ENCODE measurements at regions not wholly inside any gene's neighbourhood (a gene's known extent, or its start where the extent isn't known, plus 50 kb on each side); places are given as distances from the start of the nearest gene placed in this dataset.

DNA sequence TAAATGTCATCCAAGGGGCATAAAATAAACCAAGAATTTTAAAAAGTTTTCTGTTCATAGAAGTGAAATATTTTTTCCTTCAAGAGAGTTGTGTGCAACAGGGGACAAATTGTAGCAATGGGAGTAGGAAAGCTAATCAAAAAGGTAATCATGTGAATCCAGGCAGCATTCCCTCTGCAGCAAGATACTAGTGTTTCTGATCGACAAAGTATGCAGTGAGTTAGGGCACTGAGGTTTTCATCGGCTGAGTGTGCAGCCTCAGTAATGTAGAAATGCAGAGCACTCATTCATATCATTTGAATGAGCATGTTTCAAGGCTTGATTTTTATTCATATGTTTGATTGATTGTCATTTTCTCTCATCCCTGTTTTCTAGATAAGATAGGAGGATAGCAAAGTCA lies 321.7 kb downstream of the PCDH7 start:
- peak overlapping the region in 1 of 3 experiments; percentile 86; a peak in 2 of 7 replicates for H3K27ac Mint-ChIP-seq
- H3K4me1 Mint-ChIP-seq: peaks cover 46 to 49% of the 10 kb centered on the region in 2 experiments
- no peak overlapping the region for H3K18ac ChIP-seq (ENCODE audit: insufficient read length, low read depth, low read length)
- H2AFZ ChIP-seq (ENCODE audit: low read length): no peak overlapping the region
- H3K56ac ChIP-seq (ENCODE audit: insufficient read length, low read depth, low read length): no peak overlapping the region
- H3K4me2 ChIP-seq (ENCODE audit: insufficient read depth, insufficient read length, low read length): no peak overlapping the region
- no peak overlapping the region for H3K4me3 Mint-ChIP-seq
- no peaks in the 10 kb centered on the region; a peak in 1 of 5 replicates for H3K9me3 Mint-ChIP-seq
- H3K79me2 ChIP-seq (ENCODE audit: insufficient read depth, low read length): no peaks in the 10 kb centered on the region
- H3K79me1 ChIP-seq (ENCODE audit: insufficient read depth, low read depth, low read length, poor library complexity, severe bottlenecking): no peaks in the 10 kb centered on the region
- no peak overlapping the region for H2AK5ac ChIP-seq (ENCODE audit: insufficient read length, low read length)
- H2BK15ac ChIP-seq (ENCODE audit: low read depth, low read length): no peak overlapping the region
- no CpG with 5 or more reads among the region's 2 CpGs for WGBS (ENCODE audit: extremely low coverage, insufficient read length, low lambda C conversion rate)
- no peak overlapping the region for H2BK5ac ChIP-seq (ENCODE audit: insufficient read length, low read length)
- H3T11ph ChIP-seq (ENCODE audit: low read length): no peak overlapping the region
- H4K91ac ChIP-seq (ENCODE audit: insufficient read length, low read depth, low read length): no peak overlapping the region
- H3K9me3 ChIP-seq (ENCODE audit: control insufficient read depth, low read depth, low read length): no peaks in the 10 kb centered on the region
- no peak overlapping the region for H2BK120ac ChIP-seq (ENCODE audit: low read depth, low read length, poor library complexity, severe bottlenecking)
- no peak overlapping the region for H3K14ac ChIP-seq (ENCODE audit: insufficient read depth, low read length)
- DNase-seq: no peak
- TF ChIP-seq, protein P1, sequence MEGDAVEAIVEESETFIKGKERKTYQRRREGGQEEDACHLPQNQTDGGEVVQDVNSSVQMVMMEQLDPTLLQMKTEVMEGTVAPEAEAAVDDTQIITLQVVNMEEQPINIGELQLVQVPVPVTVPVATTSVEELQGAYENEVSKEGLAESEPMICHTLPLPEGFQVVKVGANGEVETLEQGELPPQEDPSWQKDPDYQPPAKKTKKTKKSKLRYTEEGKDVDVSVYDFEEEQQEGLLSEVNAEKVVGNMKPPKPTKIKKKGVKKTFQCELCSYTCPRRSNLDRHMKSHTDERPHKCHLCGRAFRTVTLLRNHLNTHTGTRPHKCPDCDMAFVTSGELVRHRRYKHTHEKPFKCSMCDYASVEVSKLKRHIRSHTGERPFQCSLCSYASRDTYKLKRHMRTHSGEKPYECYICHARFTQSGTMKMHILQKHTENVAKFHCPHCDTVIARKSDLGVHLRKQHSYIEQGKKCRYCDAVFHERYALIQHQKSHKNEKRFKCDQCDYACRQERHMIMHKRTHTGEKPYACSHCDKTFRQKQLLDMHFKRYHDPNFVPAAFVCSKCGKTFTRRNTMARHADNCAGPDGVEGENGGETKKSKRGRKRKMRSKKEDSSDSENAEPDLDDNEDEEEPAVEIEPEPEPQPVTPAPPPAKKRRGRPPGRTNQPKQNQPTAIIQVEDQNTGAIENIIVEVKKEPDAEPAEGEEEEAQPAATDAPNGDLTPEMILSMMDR (conservative IDR thresholded peaks at IDR 0.05): no peak
- H3K9ac ChIP-seq (ENCODE audit: extremely low read depth, insufficient read length, low read length): no peak overlapping the region
- no peak overlapping the region for H4K8ac ChIP-seq (replicated peaks; ENCODE audit: insufficient read length, low read depth, low read length)
- no peak overlapping the region for H2BK12ac ChIP-seq (ENCODE audit: insufficient read length, low read depth, low read length)
- H4K20me1 ChIP-seq (ENCODE audit: control insufficient read depth, insufficient read depth, insufficient read length): no peaks in the 10 kb centered on the region
- H3K23ac ChIP-seq (ENCODE audit: insufficient read length, low read depth, low read length): no peak overlapping the region
- H3K36me3 Mint-ChIP-seq (ENCODE audit: insufficient read depth in 1 of 3, low read depth in 3 of 3): no peaks in the 10 kb centered on the region; a peak in 2 of 7 replicates
- H3K27ac ChIP-seq (ENCODE audit: insufficient read length, low read depth, low read length): no peak overlapping the region
- H4K5ac ChIP-seq (ENCODE audit: insufficient read length, low read depth, low read length): no peak overlapping the region
- no peaks in the 10 kb centered on the region for H3K23me2 ChIP-seq (ENCODE audit: insufficient read length, low read depth, low read length, poor library complexity, severe bottlenecking)
- H3K4ac ChIP-seq (ENCODE audit: low read depth, low read length): no peak overlapping the region
- no peaks in the 10 kb centered on the region for H3K27me3 Mint-ChIP-seq (ENCODE audit: low read depth)
- H2BK20ac ChIP-seq (ENCODE audit: low read depth, low read length, poor library complexity, severe bottlenecking): no peak overlapping the region
- H3K27me3 ChIP-seq (ENCODE audit: insufficient read depth, low read length): no peaks in the 10 kb centered on the region
- H3K4me1 ChIP-seq (ENCODE audit: insufficient read depth, low read length): peaks cover 8% of the 10 kb centered on the region; the same call in 1 of the 2 replicates

Measured in H9 (cell line).